PC-3 (cell line): ENCODE measurements at regions not wholly inside any gene's neighbourhood (a gene's known extent, or its start where the extent isn't known, plus 50 kb on each side); places are given as distances from the start of the nearest gene placed in this dataset.
"Not testable (repeated sequence)": the region's sequence is repeated elsewhere in the genome, so short reads cannot be mapped to it uniquely, and the experiment has no call there.

Experiments
- ATAC-seq: fragments of 200-7000 bp; cut with Tn5 transposase; 2 replicates; pipeline ENCODE4 v1.9.1; 2020; ENCODE audit warnings: mild to moderate bottlenecking, moderate library complexity
- BruUV-seq: library from RNA; stranded (reverse); fragments of 400-500 nt; replicated peaks from 2 replicates; lab custom pipeline; 2021; lab: Mats Ljungman, UMichigan
- CTCF ChIA-PET: fragments of 300-600 bp; sonication (Branson Sonifier 250); formaldehyde crosslinking; loops from one replicate; lab custom pipeline; 2022; ENCODE audit warnings: antibody characterized with exemption; lab: Charles Lee
- POLR2A ChIA-PET: fragments of 300-600 bp; sonication (Branson Sonifier 250); formaldehyde crosslinking; loops from one replicate; lab custom pipeline; 2022; ENCODE audit warnings: antibody characterized with exemption; ENCODE audit not compliant: unreplicated experiment; lab: Charles Lee
- DNase-seq: peaks from one replicate; pipeline ENCODE4 v3.0.0-alpha.2; 2015
- H2AFZ ChIP-seq: fragments of 300-600 bp; sonication (generic); 2 replicates; pipeline ENCODE4 v1.6.0; 2016; ENCODE audit warnings: antibody characterized with exemption, low read length
- H3F3A ChIP-seq: fragments of 300-600 bp; sonication (generic); one replicate; pipeline ENCODE4 v1.6.0; 2017; ENCODE audit warnings: antibody characterized with exemption, low read length, control low read depth, mild to moderate bottlenecking; ENCODE audit not compliant: unreplicated experiment
- H3K27ac ChIP-seq: fragments of 300-600 bp; sonication (generic); 2 replicates; pipeline ENCODE4 v1.5.1; 2016; ENCODE audit warnings: mild to moderate bottlenecking, low read length
- H3K27me3 ChIP-seq: fragments of 300-600 bp; sonication (generic); 2 replicates; pipeline ENCODE4 v1.6.1; 2016; ENCODE audit warnings: low read length, mixed read lengths
- H3K36me3 ChIP-seq: fragments of 300-600 bp; sonication (generic); 2 replicates; pipeline ENCODE4 v1.6.1; 2016; ENCODE audit warnings: low read depth, mixed run types, low read length, mixed read lengths
- H3K4me1 ChIP-seq: fragments of 300-600 bp; sonication (generic); 2 replicates; pipeline ENCODE4 v1.5.1; 2016; ENCODE audit warnings: low read length; ENCODE audit not compliant: insufficient read depth
- H3K4me2 ChIP-seq: fragments of 300-600 bp; sonication (generic); 2 replicates; pipeline ENCODE4 v1.6.0; 2016; ENCODE audit warnings: low read length
- H3K4me3 ChIP-seq: fragments of 300-600 bp; sonication (generic); 2 replicates; pipeline ENCODE4 v1.5.1; 2016; ENCODE audit warnings: mild to moderate bottlenecking, low read length, mixed read lengths
- H3K79me2 ChIP-seq: fragments of 300-600 bp; sonication (generic); 2 replicates; pipeline ENCODE4 v1.6.1; 2017; ENCODE audit warnings: low read length, mixed read lengths
- H3K9ac ChIP-seq: fragments of 300-600 bp; sonication (generic); 2 replicates; pipeline ENCODE4 v1.6.0; 2016; ENCODE audit warnings: mild to moderate bottlenecking, low read length
- H3K9me2 ChIP-seq: fragments of 300-600 bp; sonication (generic); replicated peaks from 2 replicates; pipeline ENCODE4 v1.6.1; 2016; ENCODE audit warnings: mixed run types, low read length, mixed read lengths
- H3K9me3 ChIP-seq: fragments of 300-600 bp; sonication (generic); 2 replicates; pipeline ENCODE4 v1.6.1; 2016; ENCODE audit warnings: low read length, mixed read lengths
- H4K20me1 ChIP-seq: fragments of 300-600 bp; sonication (generic); 2 replicates; pipeline ENCODE4 v1.6.1; 2016; ENCODE audit warnings: low read length, mixed read lengths
- EZH2 ChIP-seq: fragments of 300-600 bp; sonication (generic); IDR thresholded peaks from one replicate; pipeline ENCODE4 v1.6.1; 2017; ENCODE audit warnings: antibody characterized with exemption, mild to moderate bottlenecking, low read length; ENCODE audit not compliant: unreplicated experiment
- EZH2phosphoT487 ChIP-seq: fragments of 300-600 bp; sonication (generic); IDR thresholded peaks from 2 replicates; pipeline ENCODE4 v1.6.1; 2018; ENCODE audit warnings: mild to moderate bottlenecking, antibody characterized with exemption, low read length, borderline replicate concordance
- intact Hi-C: fragments of 100-400 bp; cut with micrococcal nuclease; formaldehyde crosslinking; loops from 2 replicates; pipeline ENCODE4 v1.9.0; 2023
- TF ChIP-seq, protein P1 (sequence below): fragments of 300-600 bp; sonication (generic); conservative IDR thresholded peaks from 2 replicates; pipeline ENCODE4 v1.5.1; 2017; ENCODE audit warnings: antibody characterized with exemption, low read depth, mild to moderate bottlenecking, low read length

DNA sequence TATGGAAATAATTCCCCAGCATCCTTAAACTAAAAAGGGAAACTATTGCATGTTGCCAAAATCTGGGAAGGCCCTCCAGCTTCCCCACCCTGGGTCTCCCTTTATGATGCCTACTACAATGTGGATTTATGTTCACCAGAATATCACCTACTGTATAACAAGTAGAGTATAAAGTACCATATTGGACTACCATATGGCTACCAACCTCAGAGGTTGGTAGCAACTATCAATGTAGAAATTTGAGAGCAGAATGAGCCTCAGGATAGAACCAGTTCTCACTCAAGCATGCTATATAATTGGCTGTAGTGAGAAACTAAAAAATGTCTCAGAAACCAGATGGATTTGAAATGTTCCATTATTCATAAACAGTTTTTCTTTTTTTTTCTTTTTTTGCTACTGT lies 918.4 kb downstream of the MCTP2 start:
- Histone ChIP-seq H3K4me3 (no peak overlapping the region), H2AFZ (no peak overlapping the region), H3K36me3 (no peaks in the 10 kb centered on the region), H3K4me1 (no peaks in the 10 kb centered on the region), H3K4me2 (no peak overlapping the region), H3K79me2 (no peaks in the 10 kb centered on the region), H4K20me1 (no peaks in the 10 kb centered on the region), H3K9me2 (no peaks in the 10 kb centered on the region), H3K27me3 (peaks cover 33% of the 10 kb centered on the region), H3F3A (no peaks in the 10 kb centered on the region), H3K9ac (no peak overlapping the region), H3K27ac (no peak overlapping the region), H3K9me3 (0 out of 2 replicates have a peak, but pooled peaks cover 4% of the 10 kb centered on the region)
- ChIA-PET POLR2A (no interaction called here), CTCF (no interaction called here)
- no peak for ATAC-seq
- TF ChIP-seq, protein P1, sequence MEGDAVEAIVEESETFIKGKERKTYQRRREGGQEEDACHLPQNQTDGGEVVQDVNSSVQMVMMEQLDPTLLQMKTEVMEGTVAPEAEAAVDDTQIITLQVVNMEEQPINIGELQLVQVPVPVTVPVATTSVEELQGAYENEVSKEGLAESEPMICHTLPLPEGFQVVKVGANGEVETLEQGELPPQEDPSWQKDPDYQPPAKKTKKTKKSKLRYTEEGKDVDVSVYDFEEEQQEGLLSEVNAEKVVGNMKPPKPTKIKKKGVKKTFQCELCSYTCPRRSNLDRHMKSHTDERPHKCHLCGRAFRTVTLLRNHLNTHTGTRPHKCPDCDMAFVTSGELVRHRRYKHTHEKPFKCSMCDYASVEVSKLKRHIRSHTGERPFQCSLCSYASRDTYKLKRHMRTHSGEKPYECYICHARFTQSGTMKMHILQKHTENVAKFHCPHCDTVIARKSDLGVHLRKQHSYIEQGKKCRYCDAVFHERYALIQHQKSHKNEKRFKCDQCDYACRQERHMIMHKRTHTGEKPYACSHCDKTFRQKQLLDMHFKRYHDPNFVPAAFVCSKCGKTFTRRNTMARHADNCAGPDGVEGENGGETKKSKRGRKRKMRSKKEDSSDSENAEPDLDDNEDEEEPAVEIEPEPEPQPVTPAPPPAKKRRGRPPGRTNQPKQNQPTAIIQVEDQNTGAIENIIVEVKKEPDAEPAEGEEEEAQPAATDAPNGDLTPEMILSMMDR = no peak
- TF ChIP-seq EZH2phosphoT487 = no peak
- no peak for TF ChIP-seq EZH2
- intact Hi-C loops = no loop called here
- DNase-seq = no peak
- BruUV-seq = no TSS peak

DNA sequence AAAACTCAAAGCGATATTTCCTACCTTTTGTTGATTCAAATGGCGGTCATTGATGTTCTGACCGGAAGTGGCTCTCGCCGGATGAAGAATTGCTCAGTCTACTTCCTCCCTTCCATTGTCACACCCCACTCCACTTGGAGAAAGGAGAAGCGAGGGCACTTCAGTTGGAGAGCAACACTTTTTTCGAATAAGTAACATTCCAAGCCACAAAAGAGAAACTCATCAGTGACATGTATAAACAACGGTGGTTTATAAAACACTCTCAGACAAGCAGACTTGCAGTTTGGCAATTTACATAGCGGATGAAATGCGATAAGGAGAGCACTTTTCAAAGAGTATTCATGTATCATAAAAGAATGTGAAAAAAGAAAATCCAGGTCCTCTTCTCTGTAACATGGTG lies 919.1 kb downstream of the MCTP2 start:
- H3K79me2 ChIP-seq = no peaks in the 10 kb centered on the region
- no peak overlapping the region for H3K9ac ChIP-seq
- no peak overlapping the region for H3K27ac ChIP-seq
- no peak overlapping the region for H3K4me3 ChIP-seq
- intact Hi-C loops = no loop called here
- DNase-seq (no peak), ATAC-seq (no peak)
- no peaks in the 10 kb centered on the region for H3F3A ChIP-seq
- no peaks in the 10 kb centered on the region for H4K20me1 ChIP-seq
- H3K27me3 ChIP-seq = peaks cover 32% of the 10 kb centered on the region
- no TSS peak for BruUV-seq
- POLR2A ChIA-PET = no interaction called here
- no peak overlapping the region for H2AFZ ChIP-seq
- no peaks in the 10 kb centered on the region for H3K36me3 ChIP-seq
- TF ChIP-seq EZH2 (no peak), EZH2phosphoT487 (no peak)
- TF ChIP-seq, protein P1 = no peak
- no peak overlapping the region for H3K4me2 ChIP-seq
- H3K9me3 ChIP-seq = 0 out of 2 replicates have a peak, but pooled peaks cover 4% of the 10 kb centered on the region
- no peaks in the 10 kb centered on the region for H3K9me2 ChIP-seq
- no peaks in the 10 kb centered on the region for H3K4me1 ChIP-seq
- CTCF ChIA-PET = no interaction called here

DNA sequence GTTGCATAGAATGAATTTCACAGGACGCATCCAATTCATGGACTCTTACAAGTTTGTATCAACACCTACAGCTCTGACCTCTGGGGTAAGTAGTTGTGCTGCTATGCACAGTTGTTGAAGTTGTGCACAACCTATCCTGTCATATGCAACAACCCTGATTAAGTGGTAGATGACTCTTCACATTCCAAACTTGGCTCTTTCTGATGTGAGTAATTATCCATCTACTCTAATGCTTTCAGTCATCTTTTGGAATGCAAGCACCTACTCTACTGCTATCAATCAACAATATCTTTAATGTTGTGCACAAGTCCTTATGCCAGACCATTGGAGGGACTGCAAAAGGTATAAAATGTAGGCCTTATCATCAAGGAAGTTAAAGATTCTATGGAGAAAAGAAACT lies 921.4 kb downstream of the MCTP2 start:
- CTCF ChIA-PET = no interaction called here
- no peak for TF ChIP-seq EZH2phosphoT487
- TF ChIP-seq, protein P1 = no peak
- TF ChIP-seq EZH2 = no peak
- H3K9ac ChIP-seq = no peak overlapping the region
- no TSS peak for BruUV-seq
- H3K4me2 ChIP-seq = no peak overlapping the region
- no peak for ATAC-seq
- no peak overlapping the region for H2AFZ ChIP-seq
- no peak for DNase-seq
- no peak overlapping the region for H3K27ac ChIP-seq
- H3K9me2 ChIP-seq = no peaks in the 10 kb centered on the region
- no peaks in the 10 kb centered on the region for H3K36me3 ChIP-seq
- POLR2A ChIA-PET = no interaction called here
- H3K27me3 ChIP-seq = peaks cover 10% of the 10 kb centered on the region; the same call in 1 of the 2 replicates
- no peaks in the 10 kb centered on the region for H3K4me1 ChIP-seq
- H3K9me3 ChIP-seq = 0 out of 2 replicates have a peak, but pooled peaks cover 4% of the 10 kb centered on the region
- no peaks in the 10 kb centered on the region for H3K79me2 ChIP-seq
- intact Hi-C loops = no loop called here
- H4K20me1 ChIP-seq = no peaks in the 10 kb centered on the region
- H3F3A ChIP-seq = no peaks in the 10 kb centered on the region
- H3K4me3 ChIP-seq = no peak overlapping the region

GRCh38 chr15:95153201-95153600 lies 921.8 kb downstream of the MCTP2 start:
- H3K4me3 ChIP-seq, POLR2A ChIA-PET: not testable (repeated sequence)

More at GRCh38 chr15:95153201-95153600, 921.8 kb downstream of the MCTP2 start:
- H2AFZ ChIP-seq, ATAC-seq, H3K27me3 ChIP-seq, H4K20me1 ChIP-seq, H3F3A ChIP-seq, H3K27ac ChIP-seq, H3K4me1 ChIP-seq, CTCF ChIA-PET, H3K79me2 ChIP-seq, BruUV-seq, H3K36me3 ChIP-seq, H3K9ac ChIP-seq, DNase-seq, H3K9me3 ChIP-seq, intact Hi-C loops, H3K9me2 ChIP-seq, H3K4me2 ChIP-seq: not testable (repeated sequence)
